ENCODE measurements at regions not wholly inside any gene's neighbourhood (a gene's known extent, or its start where the extent isn't known, plus 50 kb on each side); places are given as distances from the start of the nearest gene placed in this dataset.

- Histone ChIP-seq H3K27me3 (no peaks in the 10 kb centered on the region), H3K4me3 (no peak overlapping the region), H3K36me3 (no peaks in the 10 kb centered on the region), H3K9me3 (no peaks in the 10 kb centered on the region), H3K4me1 (peaks cover 25% of the 10 kb centered on the region), H3K27ac (no peak overlapping the region)
- no peak for DNase-seq (ENCODE audit: low spot score in 2 of 2)
- TF ChIP-seq POLR2AphosphoS5 (IDR thresholded peaks at IDR 0.05), result no peak
- no peak for TF ChIP-seq EP300 (IDR thresholded peaks at IDR 0.05)
- TF ChIP-seq POLR2A (IDR thresholded peaks at IDR 0.05), result no peak
- no peak for TF ChIP-seq CTCF (IDR thresholded peaks at IDR 0.05)
- WGBS, result 49% methylated on average over 2 of the region's 2 CpGs
These were observed 175.0 kb upstream of the LMNTD1 start for GRCh38 chr12:25728056-25728595.

GRCh38 chr12:25730489-25731349 is 177.6 kb upstream of the LMNTD1 start:
- Histone ChIP-seq H3K27ac (no peak overlapping the region), H3K4me3 (no peak overlapping the region), H3K4me1 (peaks cover 4% of the 10 kb centered on the region), H3K27me3 (no peaks in the 10 kb centered on the region), H3K36me3 (no peaks in the 10 kb centered on the region), H3K9me3 (no peaks in the 10 kb centered on the region)
- no peak for DNase-seq (ENCODE audit: low spot score in 2 of 2)
- TF ChIP-seq POLR2AphosphoS5 (IDR thresholded peaks at IDR 0.05), result no peak
- no peak for TF ChIP-seq POLR2A (IDR thresholded peaks at IDR 0.05)
- no peak for TF ChIP-seq CTCF (IDR thresholded peaks at IDR 0.05)
- no peak for TF ChIP-seq EP300 (IDR thresholded peaks at IDR 0.05)
- 54% methylated on average over 5 of the region's 5 CpGs for WGBS

GRCh38 chr12:25733541-25733940 is 180.5 kb upstream of the LMNTD1 start:
- H3K27me3 ChIP-seq, result no peaks in the 10 kb centered on the region
- no peaks in the 10 kb centered on the region for H3K9me3 ChIP-seq
- no peak overlapping the region for H3K27ac ChIP-seq
- WGBS, result 89% methylated on average over 1 of the region's 1 CpG
- DNase-seq (ENCODE audit: low spot score in 2 of 2), result no peak
- H3K4me1 ChIP-seq, result peaks cover 4% of the 10 kb centered on the region
- TF ChIP-seq POLR2AphosphoS5 (IDR thresholded peaks at IDR 0.05), result no peak
- H3K4me3 ChIP-seq, result no peak overlapping the region
- H3K36me3 ChIP-seq, result no peaks in the 10 kb centered on the region

- Histone ChIP-seq H3K36me3 (no peaks in the 10 kb centered on the region), H3K27ac (no peak overlapping the region), H3K4me1 (peaks cover 4% of the 10 kb centered on the region), H3K9me3 (no peaks in the 10 kb centered on the region), H3K27me3 (no peaks in the 10 kb centered on the region), H3K4me3 (no peak overlapping the region)
- 78% methylated on average over 1 of the region's 1 CpG for WGBS
- TF ChIP-seq POLR2A (IDR thresholded peaks at IDR 0.05) (no peak), CTCF (IDR thresholded peaks at IDR 0.05) (no peak), EP300 (IDR thresholded peaks at IDR 0.05) (no peak)
- DNase-seq (ENCODE audit: low spot score in 2 of 2), result no peak
These were observed 181.6 kb upstream of the LMNTD1 start for GRCh38 chr12:25734529-25735180.

- H3K27me3 ChIP-seq, result no peaks in the 10 kb centered on the region
- H3K27ac ChIP-seq, result no peak overlapping the region
- no peaks in the 10 kb centered on the region for H3K4me1 ChIP-seq
- H3K36me3 ChIP-seq, result no peaks in the 10 kb centered on the region
- H3K4me3 ChIP-seq, result no peak overlapping the region
- 97% methylated on average over 1 of the region's 1 CpG for WGBS
- no peak for DNase-seq (ENCODE audit: low spot score in 2 of 2)
- TF ChIP-seq POLR2AphosphoS5 (IDR thresholded peaks at IDR 0.05) (no peak), EP300 (IDR thresholded peaks at IDR 0.05) (no peak), POLR2A (IDR thresholded peaks at IDR 0.05) (no peak), CTCF (IDR thresholded peaks at IDR 0.05) (no peak)
- no peaks in the 10 kb centered on the region for H3K9me3 ChIP-seq
These were observed 187.5 kb upstream of the LMNTD1 start for GRCh38 chr12:25740617-25741016.
